NCI-H1694 treated with DMSO at 0.1 percent for 48 hours (cell line): ENCODE measurements at regions not wholly inside any gene's neighbourhood (a gene's known extent, or its start where the extent isn't known, plus 50 kb on each side); places are given as distances from the start of the nearest gene placed in this dataset.

Experiments used
- DNase-seq: peaks from one replicate; lab custom pipeline; 2025; lab: John Stamatoyannopoulos, UW

DNA sequence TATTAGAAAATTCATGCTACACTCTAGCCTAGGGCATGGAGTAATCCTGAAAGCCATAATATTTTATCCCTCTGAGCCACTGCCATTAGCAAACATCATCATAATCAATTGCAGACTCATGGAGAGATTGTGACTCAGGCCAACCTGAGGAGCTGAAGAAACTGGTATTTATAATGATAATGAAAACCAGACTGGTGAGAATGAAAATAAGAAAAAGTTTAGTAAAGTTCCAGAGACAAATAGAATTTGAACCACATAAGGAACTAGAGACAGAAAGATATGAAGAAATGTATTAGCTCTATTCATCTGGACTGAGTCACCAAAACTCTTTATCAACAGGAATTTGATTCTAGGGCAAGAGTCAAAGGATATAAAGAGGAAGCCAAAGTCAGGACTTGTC lies 158.7 kb downstream of the DRD1 start:
- no peak for DNase-seq

DNA sequence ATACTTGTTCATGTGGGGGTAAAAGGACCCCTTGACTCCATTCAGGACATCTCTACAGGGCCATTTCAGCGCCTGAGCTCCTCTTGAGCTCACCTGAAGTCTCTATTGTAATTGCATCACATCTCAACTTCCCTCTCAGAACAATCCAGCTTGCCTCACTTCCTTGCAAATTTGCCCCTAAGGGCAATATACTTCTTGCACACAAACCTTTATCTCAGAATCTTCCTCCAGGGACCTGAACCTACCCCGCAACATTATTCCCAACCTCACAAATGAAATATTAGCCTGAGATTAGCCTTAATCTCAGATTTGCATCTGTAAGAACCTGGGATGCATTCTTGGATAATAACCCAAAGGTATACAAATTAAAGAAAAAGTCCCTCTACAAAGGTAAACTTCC lies 159.2 kb downstream of the DRD1 start:
- DNase-seq = no peak

DNA sequence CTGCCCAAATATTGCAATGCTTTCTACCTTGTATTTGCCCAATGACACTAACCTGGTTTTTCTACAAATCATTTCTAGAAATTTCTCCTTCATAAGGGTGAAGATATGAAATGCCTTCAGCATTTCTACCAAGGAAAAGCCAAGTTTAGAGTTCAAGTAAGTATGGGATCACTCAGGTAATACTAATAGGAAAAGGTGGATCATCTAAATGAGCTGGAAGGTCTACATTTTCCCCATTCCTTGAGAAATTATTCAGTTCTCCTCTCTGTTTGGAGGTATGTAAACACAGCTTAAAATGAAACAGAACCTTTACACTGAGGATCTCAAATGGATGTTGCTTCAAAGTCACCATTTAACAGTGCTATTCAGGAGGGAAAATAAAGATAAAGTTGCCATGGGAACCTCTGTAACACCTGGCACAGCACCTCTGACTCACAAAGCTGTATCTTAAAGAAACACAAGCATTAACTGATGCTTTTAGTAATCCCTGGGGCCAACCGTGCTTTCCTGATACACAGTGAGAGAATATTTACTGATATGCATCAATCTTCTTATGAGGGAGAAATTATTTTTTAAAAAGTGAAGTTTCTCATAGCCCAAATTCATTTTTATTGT lies 161.3 kb downstream of the DRD1 start:
- no peak for DNase-seq

DNA sequence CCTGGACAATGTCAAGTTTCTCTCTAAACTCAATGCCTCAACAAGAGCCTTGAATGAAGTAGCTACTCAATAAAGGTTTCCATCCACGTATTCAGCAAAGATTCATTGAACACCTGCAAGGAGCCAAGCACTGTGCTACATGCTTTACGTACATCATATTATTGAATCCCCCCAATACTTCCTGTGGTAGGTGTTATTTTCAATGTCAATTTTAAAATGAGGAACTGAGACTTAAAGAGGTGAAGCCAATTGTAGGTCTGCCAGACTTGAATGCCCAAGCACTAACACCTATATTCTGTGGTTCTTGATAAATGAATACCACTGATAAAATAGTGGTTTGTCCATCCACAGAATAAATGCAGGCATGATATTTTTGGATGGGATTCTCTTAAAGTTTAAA lies 162.3 kb downstream of the DRD1 start:
- no peak for DNase-seq

DNA sequence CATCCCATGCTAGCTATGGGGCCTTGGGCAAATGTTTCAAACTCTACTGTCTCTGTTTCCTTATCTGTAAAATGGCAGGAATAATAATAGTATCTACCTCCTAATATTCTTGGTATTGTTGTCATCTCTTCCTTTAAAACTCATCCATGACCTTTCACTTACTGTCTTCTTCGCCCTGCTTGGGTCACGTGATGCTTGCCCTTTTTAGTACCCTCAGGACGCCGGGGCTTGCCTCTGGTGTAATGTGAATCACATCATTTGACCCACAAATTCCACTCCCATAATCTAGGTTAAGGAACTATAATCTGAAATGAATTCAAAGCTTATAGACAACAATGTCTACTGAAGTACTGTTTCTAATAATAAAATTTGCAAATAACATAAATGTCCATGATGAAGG lies 162.7 kb downstream of the DRD1 start:
- DNase-seq = no peak

DNA sequence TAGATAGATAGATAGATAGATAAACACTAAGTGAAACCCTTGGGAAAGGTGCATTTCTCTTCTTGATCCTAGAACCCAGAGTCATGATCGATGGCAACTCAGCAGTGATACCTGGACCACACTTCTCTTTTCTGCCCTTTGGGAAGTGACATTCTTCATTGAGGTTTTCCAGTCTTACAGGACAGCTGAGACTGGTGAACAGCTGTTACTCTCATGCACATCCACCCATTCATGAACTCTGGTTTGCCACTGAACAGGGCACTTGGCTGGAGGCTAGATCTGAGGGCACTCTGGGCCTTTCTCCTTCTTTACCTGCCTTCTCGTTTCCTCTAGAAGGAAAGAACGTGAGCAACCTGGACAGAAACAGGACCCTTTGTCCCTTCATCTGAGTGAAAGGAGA lies 164.5 kb downstream of the DRD1 start:
- no peak for DNase-seq

DNA sequence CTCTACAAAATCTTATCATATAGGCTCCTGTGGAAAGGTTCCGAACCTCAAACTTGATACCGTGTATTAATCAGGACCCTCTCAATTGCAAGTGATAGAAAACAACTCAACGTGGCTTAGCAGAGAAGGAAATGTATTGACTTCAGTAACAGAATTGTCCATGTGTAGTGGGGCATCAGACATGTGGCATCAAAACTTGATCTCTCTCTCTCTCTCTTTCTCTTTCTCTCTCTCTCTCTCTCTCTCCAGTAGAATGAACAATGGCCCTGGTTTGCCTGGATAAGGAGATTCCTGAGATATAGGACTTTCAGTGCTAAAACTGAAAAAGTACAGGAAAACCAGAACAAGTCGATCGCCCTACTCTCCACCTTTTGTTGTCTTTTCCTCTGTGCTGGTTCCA lies 168.2 kb downstream of the DRD1 start:
- DNase-seq = no peak

DNA sequence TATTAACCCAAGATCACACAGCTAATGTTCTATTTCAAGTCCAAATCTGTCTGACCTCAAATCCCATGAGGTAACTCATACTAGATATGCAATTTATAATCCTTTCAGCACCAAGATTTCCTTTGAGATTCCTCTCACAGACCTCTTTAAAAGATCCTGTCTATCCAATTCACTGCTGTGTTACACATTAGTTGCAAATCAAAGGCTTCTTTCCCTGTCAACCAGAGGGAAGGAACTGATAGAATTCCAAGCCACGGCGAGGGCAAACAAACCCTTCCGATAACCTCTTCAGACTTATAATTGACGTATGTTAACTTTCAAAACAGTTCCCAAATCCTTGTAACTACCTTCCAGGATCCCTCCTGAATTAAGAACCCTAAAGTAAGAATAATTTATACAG lies 168.9 kb downstream of the DRD1 start:
- no peak for DNase-seq

DNA sequence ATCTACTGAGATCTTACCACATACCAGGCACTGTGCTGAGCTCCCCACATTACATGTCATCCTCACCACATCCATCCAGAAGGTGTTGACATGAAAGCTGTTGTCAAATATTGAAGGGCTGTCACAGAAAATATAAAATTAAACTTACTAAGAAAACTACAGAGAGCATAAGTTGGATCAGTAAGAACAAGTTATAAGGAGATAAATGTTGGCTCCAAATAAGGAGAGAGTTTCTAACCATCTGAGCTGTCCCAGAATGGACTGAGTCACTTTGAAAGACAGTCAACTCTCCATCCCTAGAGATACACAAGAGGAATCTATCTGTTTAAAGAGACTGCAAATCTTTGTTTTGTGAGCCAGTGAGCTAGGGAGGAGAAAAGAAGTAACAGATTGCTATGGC lies 169.8 kb downstream of the DRD1 start:
- no peak for DNase-seq

DNA sequence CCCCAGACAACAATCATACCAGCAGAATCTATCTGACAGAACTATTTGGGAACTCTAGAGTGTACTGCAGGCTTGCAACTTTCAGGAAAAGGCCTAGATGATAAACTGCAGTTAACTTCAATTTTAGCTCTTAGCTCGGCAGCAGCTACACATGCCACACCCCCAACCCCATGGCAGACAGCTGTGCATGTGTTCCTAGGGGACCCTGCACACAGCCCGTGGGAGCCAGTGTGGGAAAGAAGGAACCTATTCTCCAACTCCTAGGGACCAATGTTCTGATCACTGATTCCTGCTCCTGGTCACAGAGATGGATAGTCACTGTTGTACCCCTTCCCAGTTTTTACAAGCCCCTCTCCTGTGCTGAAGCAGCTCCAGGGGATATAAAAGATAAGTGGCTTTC lies 179.6 kb downstream of the DRD1 start:
- no peak for DNase-seq

DNA sequence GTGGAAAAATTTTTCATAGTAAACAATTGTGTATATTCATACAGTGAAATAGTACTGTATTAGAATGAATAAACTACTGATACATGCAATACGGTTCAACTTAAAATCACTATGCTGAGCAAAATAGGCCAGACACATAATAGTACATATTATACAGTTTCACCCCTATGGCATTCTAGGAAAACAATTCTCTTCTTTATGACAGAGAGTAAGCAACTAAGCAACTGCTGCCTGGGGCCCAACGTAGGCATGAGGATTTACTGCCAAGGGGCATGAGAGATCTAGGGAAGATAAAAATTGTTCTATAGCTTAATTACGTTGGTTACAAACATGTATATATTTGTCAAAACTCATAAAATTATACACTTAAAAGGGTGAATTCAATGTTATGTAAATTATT lies 180.2 kb downstream of the DRD1 start:
- no peak for DNase-seq

DNA sequence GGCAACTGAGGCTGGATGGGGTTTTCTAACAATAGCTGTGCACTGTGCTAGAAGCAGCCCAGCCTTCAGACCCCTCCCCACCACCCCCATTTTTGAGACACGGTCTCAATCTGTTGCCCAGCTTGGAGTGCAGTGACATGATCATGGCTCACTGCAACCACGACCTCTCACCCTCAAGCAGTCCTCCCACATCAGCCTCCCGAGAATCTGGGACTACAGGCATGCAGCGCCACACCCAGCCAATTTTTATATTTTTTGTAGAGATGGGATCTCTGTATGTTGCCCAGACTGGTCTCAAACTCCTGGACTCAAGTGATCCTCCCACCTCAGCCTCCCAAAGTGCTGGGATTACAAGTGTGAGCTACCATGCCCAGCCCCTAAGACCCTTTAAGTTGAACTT lies 182.5 kb downstream of the DRD1 start:
- no peak for DNase-seq

DNA sequence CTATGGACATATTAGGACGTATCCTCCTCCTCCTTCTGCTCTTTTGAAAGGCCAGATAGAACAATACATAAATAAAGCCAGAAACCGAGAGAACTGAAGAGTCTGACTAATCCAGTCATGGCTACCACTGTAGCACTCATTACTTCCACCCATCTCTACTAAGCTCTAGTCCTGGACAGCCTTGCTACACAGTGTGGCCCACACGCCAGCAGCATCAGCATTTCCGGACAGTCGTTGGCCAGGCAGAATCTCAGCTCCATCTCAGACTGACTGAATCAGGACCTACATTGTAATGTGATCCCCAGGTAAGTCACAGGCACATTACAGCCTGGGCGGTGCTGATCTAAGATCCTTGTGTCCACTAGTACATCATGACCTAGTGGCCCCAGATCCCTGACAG lies 182.9 kb downstream of the DRD1 start:
- DNase-seq = no peak

DNA sequence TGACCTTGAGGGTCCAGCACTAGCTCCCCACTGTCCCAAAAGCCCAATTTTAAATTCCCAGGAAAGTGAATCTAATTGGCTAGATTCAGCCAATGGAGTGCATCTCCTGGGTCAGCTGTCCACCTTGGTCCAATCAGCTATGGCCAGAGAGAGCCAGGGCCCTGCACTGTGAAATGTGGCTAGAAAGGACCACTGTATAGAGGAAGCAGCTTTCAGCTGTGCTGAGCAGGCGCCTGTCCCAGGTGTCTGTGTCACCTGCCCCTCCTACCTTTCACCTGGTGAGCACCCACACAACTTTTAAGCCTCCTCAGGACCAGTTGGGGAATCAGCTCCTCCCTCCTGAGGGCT lies 186.2 kb downstream of the DRD1 start:
- no peak for DNase-seq

DNA sequence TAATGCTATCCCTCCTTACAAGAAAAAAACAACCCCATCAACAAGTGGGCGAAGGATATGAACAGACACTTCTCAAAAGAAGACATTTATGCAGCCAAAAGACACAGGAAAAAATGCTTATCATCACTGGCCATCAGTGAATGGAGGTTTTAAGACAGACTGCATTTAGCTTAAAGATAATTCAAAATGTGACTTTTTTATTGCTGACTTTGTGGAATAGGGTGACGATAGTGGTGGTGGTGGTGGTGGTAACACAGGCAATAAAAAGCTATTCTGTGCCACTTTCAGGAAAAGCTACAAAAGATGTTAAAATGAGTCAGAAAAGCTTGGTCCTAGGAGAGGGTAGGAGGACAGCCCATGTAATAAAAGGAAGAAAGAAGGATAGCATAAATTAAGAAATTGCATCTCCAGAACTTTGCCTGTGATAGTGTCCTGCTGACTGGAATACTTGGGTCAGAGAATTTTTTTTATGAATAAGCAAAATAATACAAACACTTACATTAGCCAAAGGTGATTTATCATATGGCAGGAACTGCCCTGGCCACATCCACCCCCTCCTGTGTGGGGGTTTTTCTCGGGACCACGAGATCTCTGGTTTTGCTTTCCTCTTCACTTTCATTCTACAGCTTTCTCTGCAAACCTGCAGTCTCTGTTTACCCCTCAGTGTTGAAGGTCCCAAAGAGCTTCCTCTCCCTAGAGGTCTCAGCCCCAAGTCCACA lies 186.7 kb downstream of the DRD1 start:
- no peak for DNase-seq

DNA sequence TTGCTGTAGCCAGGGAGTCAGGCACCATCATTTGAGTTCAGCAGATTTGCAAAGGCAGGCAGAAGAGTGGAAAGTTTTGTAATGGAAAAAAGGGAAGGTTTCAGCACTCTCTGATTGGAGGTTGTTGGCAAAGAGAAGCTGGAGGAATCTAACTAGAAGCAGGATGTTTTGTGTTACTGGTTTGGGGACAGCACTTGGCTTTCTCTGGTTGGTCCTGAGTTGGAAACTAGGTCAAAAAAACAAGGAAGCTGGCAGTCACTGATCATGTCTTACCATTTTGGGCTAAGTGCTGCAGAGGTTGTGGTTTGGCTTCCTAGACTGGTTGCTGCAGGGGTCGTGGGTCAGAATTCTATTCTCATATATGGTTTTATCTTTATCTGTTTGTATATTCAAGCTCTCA lies 189.8 kb downstream of the DRD1 start:
- no peak for DNase-seq

DNA sequence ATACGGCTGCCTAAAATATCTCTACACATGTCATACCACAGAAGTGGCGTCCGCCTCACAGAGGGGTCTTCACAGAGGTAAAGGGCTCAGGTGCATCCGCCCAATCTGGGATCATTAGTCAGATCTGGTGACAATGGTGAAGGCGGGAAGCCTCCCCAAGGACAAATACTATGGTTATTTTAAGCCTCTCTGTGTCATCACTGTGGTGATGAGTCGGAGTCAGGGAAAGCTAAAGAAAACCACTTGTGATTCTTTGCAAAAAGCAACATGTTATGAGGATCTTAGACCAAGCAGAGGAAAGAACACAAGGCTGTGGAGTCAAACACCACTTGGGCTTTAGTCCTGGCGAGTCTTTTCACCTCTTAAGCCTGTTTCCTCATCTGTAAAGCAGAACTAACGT lies 190.4 kb downstream of the DRD1 start:
- no peak for DNase-seq

DNA sequence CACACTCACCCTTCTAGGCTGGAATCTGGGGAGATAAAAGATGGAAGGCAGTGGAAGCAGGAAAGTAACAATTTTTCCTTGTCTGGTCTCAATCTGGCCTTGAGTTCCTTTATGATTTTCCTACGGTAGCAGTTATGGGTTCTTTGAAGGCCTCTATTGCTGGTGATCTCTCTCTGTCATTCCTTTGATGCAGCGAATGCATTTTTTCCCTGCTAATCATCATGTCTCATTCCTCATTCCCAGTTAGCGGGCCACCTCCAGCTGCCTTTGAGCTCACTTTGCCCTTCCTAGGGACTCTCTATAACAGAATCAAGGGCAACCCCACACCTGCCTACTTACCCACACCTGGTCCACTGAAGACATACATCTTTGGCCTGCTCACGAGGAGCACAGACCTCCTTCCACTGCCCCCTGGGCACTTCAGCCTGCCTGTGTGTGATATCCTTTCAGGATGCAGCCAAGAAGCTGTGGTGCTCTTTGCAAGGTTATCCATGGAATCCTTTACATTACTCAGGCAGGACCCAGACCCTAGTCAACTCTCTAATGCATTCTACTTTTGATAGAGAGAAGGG lies 191.7 kb downstream of the DRD1 start:
- DNase-seq = no peak

DNA sequence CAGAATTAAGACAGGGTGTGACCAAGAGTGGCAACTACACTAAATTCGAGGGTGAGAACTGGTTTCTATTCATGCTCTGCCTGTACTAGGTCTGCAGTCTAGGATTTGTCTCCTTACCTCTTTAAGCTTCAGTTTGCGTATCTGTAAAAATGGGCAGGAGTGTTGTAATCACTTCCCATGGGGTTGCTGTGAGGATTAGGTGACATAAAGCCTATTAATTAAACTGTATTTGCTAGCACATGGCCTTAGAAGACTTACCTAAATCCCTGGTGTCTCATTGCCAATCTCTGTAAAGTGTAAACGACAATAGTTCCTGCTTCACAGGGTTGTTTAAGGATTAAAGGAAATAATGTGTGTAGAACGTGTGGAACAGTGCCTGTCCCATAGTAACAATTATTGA lies 193.6 kb downstream of the DRD1 start:
- no peak for DNase-seq

DNA sequence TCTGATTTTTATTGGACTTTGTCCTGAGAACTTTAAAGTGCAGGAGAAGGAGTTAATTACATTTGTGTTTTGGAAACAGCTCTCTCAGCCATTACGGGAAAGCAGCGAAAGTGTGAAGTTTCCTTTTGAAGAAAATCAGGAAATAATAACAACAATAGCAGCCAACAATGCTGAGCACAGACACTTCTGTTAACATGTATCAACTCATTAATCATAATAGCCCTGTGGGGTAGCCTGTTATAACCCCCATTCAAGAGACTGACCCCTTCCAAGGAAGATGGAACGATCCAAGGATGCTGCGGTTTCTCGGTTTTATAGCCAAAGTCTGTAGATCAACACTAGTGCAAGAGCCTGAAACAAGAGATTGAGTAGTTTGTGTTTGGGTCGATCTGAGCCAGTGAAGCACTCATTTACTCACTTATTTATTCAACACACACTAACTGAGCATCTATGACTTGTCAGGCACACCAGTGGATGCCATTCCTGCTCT lies 195.5 kb downstream of the DRD1 start:
- no peak for DNase-seq

DNA sequence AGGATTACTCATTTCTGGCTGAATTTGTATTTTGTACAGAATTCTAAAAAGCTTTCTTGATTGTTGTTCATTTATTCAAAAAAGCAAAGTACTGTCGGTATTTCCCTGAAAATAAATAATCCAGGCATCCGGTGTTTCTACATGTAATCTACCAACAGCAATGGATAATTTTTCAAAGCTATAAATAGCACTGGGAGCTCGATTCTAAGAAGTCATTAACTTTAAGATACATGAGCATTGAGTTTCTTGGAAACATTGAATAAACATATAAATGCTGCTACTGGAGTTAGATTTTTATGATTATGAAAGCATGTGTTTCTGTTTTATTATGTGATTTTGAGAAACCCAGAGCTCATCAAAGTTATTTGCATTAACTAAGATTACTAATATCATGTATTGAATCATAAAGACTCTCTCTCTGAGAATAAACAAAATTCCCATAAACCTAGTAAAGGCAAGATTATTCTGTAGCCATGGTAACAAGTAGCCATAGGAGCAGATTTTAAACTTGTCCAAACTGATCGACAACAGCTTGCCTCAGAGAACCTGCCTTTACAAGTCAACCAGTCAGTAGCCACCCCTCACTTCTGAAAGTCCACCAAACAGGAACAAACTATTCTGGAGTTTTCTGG lies 197.0 kb downstream of the DRD1 start:
- DNase-seq = no peak

DNA sequence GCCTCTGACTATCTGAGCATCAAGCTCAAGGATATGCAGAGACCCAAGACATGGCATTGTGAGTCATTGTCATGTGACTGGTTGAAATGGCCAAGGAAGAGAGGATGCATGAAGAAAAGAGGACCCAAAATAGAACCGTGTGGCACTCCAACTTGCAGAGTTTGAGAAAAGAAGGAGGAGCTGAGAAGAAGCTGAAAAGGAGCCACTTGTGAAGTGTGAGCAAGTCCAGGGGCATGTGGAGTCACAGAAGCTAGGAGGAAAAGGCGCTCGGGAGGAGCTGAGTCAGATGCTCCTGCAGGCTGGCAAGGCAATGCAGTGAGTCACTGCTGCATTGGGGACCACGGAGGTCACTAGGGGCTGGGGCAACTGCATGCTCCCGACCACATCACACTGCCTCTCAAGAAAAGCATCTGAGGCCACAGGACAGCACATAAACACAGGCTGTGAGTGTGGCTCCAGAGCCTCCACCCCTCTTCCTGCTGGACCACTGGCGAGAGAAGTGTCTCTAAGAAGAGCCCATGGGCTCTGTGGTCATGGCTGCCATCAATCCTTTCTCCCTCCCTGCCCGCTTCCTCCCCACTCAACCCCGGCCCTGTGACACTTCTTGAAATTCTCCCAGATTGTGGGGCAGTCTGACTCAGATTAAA lies 197.6 kb downstream of the DRD1 start:
- no peak for DNase-seq

DNA sequence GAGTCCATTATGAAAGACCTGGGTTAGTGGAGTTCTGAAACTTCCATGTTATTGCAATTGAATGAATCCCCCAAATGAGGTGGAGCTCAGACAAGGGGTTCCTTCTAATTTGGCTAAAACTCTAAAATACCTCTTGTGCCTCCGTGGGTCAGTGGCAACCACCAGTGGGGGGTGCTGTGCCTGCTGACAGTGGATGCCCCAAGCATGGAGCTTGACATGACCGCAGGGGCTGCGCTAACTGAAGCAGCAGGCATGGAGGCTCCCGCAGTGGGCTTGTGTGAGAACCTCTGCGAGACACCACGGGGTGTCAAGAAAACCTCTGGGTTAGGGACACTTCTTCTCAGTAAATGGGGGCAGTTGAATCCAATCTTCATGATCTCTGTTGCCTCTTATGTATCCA lies 200.5 kb downstream of the DRD1 start:
- DNase-seq = no peak
